Body of pancreas (tissue), 4 donors: ENCODE measurements at regions not wholly inside any gene's neighbourhood (a gene's known extent, or its start where the extent isn't known, plus 50 kb on each side); places are given as distances from the start of the nearest gene placed in this dataset.

Experiments
- CTCF ChIP-seq, 7 experiments: fragments of 450-650 bp in 4 of 7; fragments of 200-600 bp in 3 of 7; sonication (generic) in 3 of 7; IDR thresholded peaks; one replicate each; pipeline ENCODE4 v1.5.1; 2016 to 2019; ENCODE audit warnings: antibody characterized with exemption in 7 of 7
- POLR2A ChIP-seq, 3 donors: fragments of 450-650 bp; IDR thresholded peaks; one replicate each; pipeline ENCODE4 v1.6.1; 2016; ENCODE audit warnings: antibody characterized with exemption in 3 of 3, mild to moderate bottlenecking in 2 of 3

GRCh38 chr21:35905963-35906345 is 154.4 kb downstream of the SETD4 start:
- TF ChIP-seq POLR2A (IDR thresholded peaks at IDR 0.05), result no peak
- no peak for TF ChIP-seq CTCF (IDR thresholded peaks at IDR 0.05)
